Activated CD4-positive, alpha-beta T cell treated with anti-CD3 and anti-CD28 coated beads, Interleukin-2, Interleukin-6, amounts not matched to agents 100 ng/mL and 50 ng/mL, durations not matched to agents 16 hours and 8 hours (primary cell): ENCODE measurements at regions not wholly inside any gene's neighbourhood (a gene's known extent, or its start where the extent isn't known, plus 50 kb on each side); places are given as distances from the start of the nearest gene placed in this dataset.
A peak's percentile ranks its signal among the peaks of the same experiment; 100 is the strongest.
"Not testable (repeated sequence)": the region's sequence is repeated elsewhere in the genome, so short reads cannot be mapped to it uniquely, and the experiment has no call there.

Experiments
- DNase-seq: peaks from one replicate; pipeline ENCODE4 v3.0.0-alpha.2; 2020

DNA sequence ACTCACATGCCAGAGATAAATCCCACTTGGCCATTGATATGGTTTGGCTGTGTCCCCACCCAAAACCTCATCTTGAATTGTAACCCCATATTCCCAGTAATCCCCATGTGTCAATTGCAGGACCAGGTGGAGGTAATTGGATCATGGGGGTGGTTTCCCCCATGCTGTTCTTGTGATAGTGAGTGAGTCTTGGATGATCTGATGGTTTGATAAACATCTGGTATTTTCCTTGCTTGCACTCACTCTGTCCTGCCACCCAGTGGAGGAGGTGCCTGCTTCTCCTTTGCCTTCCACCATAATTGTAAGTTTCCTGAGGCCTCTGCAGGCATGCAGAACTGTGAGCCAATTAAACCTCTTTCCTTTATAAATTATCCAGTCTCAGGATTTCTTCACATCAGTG lies 50.4 kb upstream of the B3GAT2 start:
- not testable (repeated sequence) for DNase-seq

DNA sequence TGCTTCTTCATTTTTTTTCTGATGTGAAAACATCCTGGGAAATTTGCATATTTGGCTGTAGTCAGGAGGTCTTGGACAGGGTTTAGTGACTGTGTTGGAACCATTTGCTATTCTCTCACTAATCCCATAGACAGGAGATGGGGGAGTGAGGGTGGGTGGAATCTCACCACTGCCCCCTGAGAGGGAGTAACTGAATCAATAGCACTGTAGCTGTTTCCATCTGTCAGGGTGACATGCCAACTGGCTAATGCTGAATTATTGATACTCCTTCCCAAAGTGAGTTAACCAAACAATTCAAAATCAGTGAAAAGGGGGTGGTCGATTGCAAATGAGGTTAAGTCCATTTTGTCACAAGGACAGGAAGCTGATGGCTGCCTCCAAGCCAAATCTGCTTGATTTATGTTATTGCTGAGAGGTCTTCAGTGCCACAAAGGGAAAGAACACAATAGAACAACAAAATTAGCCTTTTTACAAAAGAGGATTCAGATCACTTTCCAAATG lies 55.1 kb upstream of the B3GAT2 start:
- DNase-seq = no peak

DNA sequence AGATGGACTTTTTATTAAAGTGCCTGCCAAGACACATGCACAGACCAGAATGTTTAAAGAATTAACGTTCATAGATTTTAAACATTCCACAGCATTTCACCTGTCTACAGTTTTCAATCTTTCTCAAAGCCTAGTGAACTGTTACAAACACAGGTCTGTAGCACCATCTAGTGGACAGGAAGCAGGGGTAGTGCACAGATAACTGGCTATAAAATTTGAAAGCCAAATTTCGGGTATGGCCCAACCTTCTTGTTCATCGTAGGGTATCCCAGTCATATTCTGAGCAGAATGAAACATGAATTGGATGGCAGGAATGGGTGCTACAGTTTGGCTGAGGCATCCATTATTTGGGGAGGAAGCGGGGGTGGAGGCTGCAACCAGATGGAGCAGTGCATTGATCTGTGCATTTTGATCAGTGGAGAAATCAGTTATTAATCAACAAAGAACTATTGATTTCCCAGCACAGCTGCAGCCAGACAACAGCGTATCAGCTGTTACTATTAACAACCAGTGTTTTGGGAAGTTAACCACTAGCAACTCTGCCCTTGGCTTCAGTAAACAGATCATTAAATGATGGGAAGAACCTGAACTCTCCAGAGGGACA lies 56.1 kb upstream of the B3GAT2 start:
- DNase-seq = peak; percentile 54

DNA sequence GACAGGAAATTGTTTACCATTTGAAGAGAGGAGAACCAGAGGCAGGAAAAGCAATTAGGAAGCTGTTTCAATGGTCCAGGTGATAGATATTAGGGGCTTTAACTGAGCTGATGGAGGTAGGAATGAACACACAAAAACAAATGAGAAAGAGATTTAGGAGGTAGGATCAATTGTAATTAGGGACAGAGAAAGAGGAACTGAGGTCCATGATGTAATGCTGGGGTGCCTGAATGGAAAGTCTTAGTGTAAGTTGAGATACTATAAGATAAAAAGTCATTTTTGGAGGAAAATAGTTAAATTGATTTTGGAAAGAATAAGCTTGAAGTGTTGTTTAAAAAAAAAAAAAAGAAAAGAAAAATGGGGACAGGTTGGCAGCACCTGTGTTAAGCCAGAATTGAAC lies 58.5 kb upstream of the B3GAT2 start:
- no peak for DNase-seq

DNA sequence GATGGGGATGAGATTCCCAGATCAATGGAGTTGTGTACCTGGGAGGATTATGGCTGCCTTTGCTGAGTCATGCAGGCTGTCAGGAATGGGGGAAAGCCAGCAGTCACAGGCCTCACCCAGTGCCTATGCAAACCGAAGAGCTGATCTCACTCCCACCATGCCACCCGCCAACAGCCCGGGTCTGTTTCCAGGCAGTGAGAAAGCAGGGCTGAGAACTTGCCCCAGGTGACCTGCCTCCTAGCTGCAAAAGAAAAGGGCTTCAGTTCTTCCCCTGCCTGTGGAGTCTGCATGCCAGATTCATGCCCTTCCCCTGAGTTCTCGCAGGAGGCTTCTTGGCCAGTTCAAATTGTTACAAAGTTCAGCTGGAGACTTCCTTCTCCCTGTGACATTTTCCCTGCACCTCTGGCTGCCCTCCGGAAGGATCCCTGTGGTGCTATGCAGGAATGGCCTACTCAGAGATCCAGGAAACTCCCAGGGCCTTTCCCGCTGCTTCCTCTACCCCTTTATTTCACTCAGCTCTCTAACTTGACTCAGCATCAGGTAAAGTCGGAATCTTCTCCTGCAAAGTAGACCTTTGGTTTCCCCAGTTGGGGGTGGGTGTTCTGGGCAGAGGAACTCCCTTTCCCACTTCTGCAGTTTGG lies 71.5 kb upstream of the B3GAT2 start:
- no peak for DNase-seq

DNA sequence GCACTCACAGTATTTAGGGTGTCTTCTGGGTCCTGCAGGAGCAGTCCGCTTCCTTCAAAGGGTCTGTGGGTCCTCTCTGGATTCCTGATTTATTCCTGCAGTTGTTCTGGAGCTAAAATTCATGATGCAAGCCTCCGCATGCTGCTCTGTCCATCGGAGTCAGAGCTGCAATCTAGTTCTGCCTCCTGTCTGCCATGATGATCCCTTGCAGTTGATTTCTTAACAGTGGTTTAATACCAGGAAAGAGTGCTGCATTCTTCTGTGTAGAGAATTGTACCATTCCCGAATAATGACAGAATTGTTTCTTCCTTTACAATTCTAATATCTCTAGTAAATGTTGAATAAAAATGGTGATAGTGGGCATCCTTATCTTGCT lies 72.0 kb upstream of the B3GAT2 start:
- no peak for DNase-seq

DNA sequence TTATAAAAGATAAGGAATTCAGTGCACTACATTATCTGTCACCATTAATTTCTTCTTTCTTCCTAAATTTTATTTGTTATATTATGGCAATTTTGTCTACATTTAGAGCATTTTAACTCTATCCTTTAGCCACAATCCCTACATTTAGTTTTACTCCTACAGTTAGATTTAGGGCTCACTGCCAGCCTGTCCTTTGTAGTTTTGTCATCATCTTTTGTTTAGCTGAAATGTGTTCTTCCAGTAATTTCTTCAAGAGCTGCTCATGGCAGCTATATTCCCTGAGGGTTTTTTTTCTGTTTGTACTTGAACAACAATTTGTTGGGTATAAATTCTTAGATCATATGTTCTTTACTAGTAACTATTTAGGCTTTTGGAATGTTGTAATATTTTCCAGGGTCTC lies 72.7 kb upstream of the B3GAT2 start:
- DNase-seq = no peak

DNA sequence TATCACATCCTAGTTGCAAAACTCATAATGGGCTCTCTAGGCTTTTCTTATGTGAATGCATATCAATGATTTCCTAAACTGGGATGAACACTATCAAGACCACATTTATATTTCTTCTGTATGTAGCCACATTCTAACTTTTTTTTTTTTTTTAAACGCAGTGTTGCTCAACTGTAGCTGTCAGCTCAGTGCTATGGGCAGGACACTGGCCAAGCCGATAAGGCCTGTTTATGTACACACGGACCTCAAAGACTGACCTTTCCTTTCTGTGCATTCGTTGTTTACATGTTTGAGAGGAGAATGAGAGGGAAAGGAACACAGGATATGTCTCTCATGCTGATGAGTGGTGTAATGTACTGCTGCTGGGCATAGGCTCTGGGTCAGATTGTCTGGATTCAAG lies 75.1 kb upstream of the B3GAT2 start:
- DNase-seq = no peak

DNA sequence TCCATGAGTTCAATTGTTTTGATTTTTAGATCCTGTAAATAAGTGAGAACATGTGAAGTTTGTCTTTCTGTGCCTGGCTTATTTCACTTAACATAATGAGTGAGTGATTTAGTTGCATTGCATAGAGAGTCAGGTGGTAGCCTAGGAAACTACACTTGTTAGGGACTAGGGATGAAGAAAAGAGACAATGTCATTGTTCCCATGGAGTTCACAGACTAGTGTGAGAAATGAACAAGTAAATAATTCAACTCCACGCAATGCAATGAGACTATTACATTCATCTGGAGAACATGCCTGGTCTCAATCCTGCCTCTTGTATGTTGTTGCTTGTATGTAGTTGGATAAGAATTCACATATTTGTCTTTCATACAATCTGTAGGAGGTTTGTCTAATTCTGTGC lies 76.3 kb upstream of the B3GAT2 start:
- DNase-seq = no peak

DNA sequence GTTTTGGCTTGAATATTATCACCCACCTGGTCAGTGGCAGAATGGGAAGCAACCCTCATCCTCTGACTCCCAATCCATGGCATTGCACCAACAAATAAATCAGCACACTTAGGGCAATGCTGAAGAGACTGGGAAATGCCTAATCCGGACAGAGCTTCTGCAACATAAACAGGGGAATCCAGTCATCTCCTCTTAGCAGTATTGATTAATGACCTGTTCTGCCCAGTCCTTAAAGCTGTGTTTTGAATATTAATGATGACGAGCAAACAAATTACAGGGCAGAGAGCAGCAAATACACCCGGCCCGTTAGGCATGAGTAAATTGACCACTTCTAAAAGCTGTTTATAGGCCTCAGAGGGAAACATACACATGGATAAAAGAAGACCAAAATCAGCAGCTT lies 77.0 kb upstream of the B3GAT2 start:
- DNase-seq = no peak

DNA sequence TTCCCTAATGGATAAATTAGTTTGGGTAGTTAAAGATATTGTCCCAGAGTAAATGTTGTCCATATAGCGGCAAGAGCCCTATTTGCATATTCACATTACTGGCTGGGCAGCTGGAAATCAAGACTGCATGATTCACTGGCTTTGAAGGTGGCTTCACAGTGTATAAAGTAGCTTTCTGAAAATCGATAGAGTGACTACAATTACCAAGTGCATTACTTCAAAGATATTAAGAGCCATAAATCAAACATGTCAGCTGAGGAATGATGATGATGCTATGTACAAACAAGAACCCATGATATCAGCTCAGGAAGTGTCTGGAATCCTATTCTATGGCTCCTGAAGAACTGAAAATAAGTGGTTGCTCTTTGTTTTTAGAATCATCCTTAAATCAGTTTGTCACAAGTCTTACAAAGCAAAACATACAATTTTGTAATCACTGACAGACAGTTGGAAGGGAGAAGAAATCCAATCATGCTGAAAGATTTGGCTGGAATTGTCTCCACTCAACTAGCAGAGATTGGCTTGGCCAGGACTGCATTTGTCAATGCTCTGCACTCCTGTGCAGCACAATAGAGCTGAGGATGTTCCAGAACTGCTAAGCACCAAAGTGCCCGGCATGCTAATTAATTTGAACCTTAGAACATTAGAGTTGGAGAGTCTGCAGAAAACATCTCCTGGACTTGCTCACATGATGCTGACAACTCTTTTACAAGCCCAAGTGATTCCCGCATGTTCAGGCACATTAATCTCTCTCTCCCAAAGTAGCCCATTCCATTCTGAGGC lies 77.9 kb upstream of the B3GAT2 start:
- DNase-seq = no peak

DNA sequence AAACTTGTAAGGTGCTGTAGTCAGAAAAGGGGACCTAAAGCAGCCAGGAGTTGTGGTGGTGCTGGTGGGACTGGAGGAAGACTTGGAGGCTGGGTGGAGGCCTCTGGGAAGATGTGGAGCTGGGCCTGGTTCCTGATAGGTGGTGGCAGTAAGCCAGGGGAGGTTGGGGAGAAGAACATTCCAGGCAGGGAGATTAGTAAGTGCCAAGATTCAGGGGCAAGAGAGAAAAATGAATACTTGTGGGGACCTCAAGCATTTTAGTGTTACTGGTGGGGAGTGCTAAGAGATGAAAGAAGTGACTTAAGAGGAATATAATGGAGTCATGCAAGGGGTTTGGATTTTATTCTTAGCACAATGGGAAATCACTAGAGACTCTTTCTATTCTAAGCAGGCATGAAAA lies 79.0 kb upstream of the B3GAT2 start:
- DNase-seq = no peak

DNA sequence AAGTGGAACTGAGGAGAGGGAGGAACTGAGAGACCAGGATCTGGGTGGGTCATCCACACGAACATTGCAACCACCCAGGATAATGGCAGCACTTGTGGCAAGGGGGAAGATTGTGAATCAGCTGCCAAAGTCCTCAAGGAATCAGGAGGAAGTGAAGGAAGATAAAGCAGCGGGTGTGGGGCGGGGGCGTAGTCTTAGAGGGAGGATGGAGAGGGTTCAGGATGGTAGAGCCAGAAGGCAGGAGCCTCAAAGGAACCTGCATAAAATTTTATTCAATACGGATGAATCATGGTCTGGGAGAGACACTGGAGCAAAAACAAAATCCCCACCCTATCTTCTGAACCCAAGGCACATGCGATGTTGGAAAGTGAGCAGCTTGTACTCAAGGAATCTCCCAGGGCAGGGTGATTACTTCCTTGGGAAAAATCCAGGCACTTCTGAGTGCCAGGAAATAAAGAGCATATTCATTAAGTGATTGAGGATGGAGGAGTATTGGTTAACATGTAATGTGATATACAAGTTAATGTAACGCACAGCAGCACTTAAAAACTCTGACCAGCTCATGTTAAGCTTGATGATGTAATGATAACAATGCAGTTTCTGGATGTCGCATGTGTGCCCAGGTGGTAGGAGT lies 82.0 kb upstream of the B3GAT2 start:
- DNase-seq = no peak

DNA sequence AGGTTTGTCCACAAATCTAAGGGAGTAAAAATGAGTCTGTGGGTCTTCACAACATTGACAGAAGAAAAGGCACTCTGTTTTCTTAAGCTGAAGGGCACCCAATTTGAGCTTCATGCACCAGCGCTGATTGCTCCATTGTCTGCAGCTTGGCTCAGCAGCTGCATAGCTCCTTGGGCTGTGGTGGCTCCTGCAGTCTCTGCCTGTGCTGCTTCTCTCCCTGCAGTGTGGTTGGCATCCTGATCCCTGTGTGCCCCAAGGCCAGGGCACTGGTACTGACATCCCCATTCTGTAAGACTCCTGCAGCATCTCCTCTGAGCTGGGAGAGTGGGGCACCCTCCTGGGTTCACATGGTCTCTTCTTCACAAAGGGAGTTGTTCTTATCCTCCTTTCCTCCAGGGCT lies 83.2 kb upstream of the B3GAT2 start:
- DNase-seq = no peak

DNA sequence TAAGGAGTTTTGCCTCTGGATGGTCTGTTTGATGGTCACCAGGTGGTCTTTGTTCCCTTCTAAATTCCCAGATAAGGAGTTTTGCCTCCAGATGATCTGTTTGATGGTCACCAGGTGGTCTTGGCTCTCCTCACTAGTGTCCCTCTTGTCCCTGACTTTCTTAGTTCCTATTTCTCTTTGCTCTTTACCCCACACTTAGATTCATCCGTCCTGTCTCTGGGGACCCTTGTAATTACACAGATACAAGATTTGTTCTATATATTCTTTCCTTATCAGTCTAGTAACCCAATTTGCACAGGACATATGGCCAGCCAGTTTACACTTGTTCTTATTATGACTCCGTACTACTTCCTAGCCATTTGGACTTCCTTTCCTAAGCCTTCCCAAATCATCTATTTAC lies 84.0 kb upstream of the B3GAT2 start:
- no peak for DNase-seq

DNA sequence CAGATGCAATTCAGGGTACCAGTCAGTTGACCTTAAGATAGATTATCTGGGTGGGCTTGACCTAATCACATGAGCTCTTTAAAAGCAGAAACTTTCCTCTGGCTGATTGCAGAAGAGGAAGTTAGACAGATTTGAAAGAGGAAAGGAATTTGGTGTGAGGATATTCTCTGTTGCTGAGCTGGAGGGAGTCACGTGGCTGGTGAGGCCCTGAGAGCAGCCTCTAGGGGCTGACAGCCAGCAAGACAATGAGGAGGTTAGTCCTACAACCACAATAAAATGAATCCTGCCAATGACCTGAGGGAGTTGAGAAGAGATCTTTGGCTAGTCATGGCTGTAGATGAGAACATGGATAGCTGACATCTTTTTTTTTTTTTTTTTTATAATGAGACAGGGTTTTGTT lies 87.0 kb upstream of the B3GAT2 start:
- no peak for DNase-seq

DNA sequence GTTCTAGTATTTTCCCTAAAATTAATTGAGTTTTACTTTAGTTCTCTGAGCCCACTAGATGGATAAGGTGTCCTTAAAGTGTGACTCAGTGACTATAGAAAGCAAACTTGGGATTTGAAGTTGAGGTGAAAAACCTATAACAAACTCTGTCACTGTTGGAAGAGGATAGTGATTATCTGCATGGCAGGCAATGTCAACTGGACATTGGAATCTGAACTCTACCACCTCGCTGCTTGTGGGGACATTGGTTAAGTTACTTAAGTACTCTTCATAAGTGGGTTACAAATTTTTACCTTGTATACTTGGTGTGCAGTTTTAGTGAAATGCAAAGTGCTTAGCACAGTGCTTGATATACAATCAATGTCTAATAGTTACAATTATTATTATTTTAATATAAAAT lies 87.9 kb upstream of the B3GAT2 start:
- DNase-seq = no peak

DNA sequence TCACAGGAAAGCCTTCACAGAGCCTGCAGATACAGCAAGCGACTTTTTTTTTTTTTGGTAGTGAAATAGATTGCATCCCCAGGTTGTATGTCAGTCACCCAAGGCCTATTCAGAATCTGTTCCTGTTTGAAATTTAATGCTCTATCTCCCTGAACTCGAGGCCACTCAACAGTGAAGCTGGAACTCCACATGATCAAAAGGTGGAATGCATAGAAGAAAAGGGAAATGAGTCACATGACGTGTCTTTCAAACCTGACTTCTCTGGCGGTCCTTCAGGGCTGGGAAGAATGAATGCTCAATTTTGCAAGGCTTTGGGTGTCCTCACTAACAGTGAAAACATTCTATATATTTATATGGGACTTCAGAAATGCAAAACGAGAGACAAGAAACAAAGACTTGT lies 88.4 kb upstream of the B3GAT2 start:
- DNase-seq = no peak

DNA sequence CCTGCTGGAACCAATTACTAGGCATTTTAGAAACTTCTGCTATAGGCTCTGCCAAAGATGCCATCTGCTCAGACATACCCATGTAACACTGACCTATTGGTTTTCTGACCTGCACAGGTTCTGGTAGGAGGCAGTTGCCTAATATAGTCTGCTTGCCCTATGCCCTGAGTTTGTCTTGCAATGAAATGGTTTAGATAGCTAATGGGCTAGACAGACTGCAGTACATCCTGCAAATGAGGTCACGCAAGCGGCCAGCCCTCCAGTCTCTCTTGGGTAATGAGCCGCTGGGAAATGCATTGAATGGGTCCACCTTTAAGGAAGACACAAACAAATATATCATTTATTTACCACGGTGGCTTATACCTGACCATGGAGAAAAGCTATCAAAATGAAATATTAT lies 90.6 kb upstream of the B3GAT2 start:
- DNase-seq = no peak

DNA sequence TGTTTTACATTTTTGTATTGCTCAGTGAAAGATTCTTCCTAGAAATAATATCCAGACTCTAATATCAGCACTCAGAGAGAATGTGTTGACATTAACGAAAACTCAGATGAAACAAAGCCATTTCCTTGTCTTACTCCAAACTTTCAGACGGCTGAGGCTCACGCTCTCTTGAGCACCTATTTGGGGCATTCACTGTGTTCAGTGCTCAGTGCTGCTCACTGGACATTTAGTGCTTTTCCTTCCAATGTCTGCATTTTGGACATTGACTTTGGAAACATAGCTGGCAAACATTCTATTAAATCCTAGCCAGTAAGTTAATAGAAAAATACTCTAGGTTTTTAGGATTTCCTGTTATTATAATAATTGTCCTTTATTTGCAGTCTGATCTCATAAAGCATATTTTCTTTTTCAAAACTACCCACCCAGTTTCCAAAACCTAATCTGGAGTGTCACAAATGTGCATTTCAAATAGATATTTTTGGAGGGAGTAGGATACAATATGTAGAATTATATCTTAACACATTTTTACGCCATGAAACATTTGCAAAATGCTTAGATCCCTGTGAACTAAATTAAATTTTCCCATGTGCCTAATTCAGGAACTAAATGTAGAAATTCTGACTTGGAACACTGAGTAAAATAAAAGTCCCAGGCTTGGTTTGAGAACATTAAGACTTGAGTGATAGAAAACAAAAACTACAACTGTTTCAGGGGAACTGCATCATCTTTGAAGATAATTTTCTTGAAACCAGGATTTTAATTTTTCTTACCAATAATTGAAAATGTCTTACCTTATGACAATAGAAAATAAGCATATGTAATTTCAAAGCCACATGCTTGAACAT lies 91.7 kb upstream of the B3GAT2 start:
- no peak for DNase-seq

DNA sequence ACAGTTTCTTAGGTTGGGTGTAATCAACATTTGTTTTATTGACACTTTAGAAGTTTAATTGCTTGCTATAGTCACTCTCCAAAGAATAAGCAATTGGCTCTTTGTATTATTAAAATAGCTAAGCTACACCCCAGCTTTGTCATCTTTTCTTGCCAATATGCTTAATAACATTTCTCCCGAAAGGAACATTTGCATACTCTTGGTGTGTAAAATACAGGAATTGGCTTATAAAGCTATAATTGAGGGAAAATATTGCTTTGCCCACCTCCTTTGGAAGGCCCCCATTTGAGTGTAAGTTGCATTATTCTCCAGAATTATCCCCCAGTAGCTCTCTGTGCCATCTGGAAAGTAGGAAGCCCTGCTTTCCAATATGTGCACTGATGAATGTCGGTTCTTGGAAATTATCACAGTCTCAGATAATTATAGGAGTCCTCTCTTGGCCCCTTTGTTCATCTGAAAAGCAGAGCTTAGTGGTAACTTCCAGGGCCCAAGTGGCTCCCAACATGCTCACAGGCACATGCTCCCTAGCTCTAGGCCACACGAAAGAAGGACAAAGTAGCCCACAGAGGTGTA lies 92.4 kb upstream of the B3GAT2 start:
- DNase-seq = no peak

DNA sequence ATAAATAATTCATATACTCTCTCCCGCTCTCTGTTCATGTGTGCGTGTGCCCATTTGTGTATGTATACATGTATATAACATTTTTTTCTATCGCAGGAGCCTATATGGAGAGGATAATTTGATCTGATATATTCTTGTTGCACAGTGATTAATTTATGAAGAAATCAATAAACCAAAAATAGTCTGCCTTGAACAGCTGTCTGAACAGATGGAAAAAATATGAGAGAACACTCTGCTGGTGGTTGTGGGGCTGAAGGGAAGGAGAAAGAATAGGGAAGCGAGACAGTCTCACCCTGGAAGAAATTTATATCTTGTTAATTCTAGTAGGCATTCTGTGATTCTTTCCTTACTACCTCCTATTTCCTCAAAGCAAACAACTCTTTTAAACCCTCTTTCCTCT lies 96.6 kb upstream of the B3GAT2 start:
- DNase-seq = no peak

DNA sequence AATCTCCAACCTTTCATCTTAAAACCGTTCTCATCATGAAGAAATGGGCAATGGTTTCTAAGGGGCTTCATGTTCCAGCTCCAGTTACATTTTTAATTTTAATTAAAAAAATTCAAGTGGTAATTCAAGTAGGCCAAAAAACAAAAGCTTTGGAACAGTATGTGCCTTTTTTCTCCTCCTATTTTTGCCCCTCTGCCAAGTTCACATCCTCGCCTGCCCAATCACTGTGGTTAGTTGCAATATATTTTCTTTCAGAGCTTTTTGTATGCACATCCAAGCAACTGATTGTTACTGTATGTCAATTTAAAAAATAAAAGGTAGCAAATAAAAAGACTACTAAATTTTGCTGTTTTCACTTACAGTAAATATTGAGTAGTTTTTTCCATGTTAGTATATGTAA lies 99.8 kb upstream of the B3GAT2 start:
- no peak for DNase-seq
